LNCaP clone FGC (cell line): ENCODE measurements at regions not wholly inside any gene's neighbourhood (a gene's known extent, or its start where the extent isn't known, plus 50 kb on each side); places are given as distances from the start of the nearest gene placed in this dataset.

Source experiments
- DNase-seq: peaks from one replicate; pipeline ENCODE4 v3.0.0-alpha.2; 2011; ENCODE audit warnings: low read depth
- H3K4me3 ChIP-seq: 2 replicates; pipeline ENCODE4 v1.5.1; 2011; ENCODE audit warnings: mild to moderate bottlenecking, low read depth, low read length, control low read depth
- TF ChIP-seq, protein P1 (sequence below): IDR thresholded peaks from 2 replicates; pipeline ENCODE4 v1.5.1; 2012; ENCODE audit warnings: mild to moderate bottlenecking; ENCODE audit not compliant: control insufficient read depth, insufficient read depth; ENCODE audit errors: extremely low read depth

DNA sequence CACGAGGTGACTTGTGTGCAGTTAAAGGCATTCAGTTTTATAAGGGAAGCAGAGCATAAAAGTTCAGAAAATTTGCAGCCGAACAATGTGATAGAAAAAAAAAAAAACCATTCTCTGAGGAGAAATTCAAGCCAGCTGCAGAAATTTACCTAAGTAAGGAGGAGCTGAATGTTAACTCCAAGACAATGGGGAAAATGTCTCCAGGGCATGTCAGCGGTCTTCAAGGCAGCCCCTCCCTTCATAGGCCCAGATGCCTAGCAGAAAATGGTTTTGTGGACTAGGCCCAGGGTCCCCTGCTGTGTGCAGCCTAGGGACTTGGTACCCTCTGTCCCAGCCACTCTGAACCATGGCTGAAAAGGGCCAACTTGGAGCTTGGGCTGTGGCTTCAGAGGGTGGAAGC lies 1764.0 kb downstream of the C4orf33 start:
- DNase-seq: no peak
- TF ChIP-seq, protein P1, sequence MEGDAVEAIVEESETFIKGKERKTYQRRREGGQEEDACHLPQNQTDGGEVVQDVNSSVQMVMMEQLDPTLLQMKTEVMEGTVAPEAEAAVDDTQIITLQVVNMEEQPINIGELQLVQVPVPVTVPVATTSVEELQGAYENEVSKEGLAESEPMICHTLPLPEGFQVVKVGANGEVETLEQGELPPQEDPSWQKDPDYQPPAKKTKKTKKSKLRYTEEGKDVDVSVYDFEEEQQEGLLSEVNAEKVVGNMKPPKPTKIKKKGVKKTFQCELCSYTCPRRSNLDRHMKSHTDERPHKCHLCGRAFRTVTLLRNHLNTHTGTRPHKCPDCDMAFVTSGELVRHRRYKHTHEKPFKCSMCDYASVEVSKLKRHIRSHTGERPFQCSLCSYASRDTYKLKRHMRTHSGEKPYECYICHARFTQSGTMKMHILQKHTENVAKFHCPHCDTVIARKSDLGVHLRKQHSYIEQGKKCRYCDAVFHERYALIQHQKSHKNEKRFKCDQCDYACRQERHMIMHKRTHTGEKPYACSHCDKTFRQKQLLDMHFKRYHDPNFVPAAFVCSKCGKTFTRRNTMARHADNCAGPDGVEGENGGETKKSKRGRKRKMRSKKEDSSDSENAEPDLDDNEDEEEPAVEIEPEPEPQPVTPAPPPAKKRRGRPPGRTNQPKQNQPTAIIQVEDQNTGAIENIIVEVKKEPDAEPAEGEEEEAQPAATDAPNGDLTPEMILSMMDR: no peak
- no peak overlapping the region for H3K4me3 ChIP-seq

DNA sequence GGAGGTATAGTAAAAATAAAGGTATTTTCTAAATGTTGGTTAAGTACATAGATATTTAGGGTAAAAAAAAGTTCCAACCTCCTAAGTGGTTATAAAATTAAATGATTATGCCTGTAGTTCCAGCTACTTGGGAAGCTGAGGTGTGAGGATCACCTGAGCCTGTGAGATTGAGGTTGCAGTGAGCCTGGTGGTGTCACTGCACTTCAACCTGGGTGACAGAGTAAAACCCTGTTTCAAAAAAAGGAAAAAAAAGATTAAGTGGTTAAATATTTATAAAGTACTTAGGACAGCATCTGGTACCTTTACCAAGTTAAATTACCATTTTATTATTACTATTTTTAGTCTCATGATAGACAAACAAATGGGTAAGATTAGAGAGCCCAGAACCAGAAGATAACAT lies 1801.0 kb downstream of the C4orf33 start:
- TF ChIP-seq, protein P1: no peak
- H3K4me3 ChIP-seq: no peak overlapping the region
- no peak for DNase-seq

DNA sequence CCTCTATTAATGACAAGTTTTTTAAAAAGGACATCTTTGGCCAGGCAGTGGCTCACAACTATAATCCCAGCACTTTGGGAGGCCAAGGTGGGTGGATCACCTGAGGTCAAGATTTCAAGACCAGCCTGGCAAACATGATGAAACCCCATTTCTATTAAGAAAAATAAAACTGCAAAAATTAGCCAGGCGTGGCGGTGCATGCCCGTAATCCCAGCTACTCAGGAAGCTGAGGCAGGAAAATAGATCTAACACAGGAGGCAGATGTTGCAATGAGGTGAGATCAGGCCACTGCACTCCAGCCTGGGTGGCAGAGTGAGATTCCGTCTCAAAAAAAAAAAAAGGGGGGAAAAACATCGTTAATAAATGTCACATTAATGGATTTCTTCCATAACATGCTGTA lies 1805.4 kb downstream of the C4orf33 start:
- no peak for DNase-seq
- TF ChIP-seq, protein P1: no peak
- H3K4me3 ChIP-seq: no peak overlapping the region

- DNase-seq: no peak
- TF ChIP-seq, protein P1: no peak
- no peak overlapping the region for H3K4me3 ChIP-seq
These were observed 1827.0 kb downstream of the C4orf33 start for GRCh38 chr4:130922955-130923354.

- DNase-seq: no peak
- no peak overlapping the region for H3K4me3 ChIP-seq
- TF ChIP-seq, protein P1: no peak
These were observed 1859.6 kb downstream of the C4orf33 start for GRCh38 chr4:130955520-130955919.

DNA sequence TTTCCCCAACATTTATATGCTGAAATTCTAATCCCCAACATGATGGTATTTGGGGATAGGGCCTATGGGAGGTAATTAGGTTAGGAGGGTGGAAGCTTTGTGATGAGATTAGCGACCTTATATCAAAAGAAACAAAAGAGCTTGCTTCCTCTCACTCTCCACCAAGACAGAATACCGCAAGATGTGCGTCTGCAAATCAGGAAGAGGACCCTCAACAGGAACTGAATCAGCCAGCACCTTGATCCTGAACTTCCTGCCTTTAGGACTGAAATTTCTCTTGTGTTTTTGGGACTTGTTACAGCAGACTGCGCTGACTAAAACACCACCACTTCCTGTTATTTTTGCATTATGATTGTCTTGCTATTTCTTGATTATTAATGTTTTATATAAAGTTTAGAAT lies 1889.4 kb downstream of the C4orf33 start:
- H3K4me3 ChIP-seq: no peak overlapping the region
- no peak for DNase-seq
- TF ChIP-seq, protein P1: no peak

GRCh38 chr4:130995988-130996387 lies 1900.0 kb downstream of the C4orf33 start:
- DNase-seq: peak; percentile 7
- no peak overlapping the region for H3K4me3 ChIP-seq
- TF ChIP-seq, protein P1: no peak
